Activated naive CD4-positive, alpha-beta T cell treated with anti-CD3 and anti-CD28 coated beads, Interleukin-2, amount 50 U/mL, for 72 hours (primary cell): ENCODE measurements at regions not wholly inside any gene's neighbourhood (a gene's known extent, or its start where the extent isn't known, plus 50 kb on each side); places are given as distances from the start of the nearest gene placed in this dataset.

Experiments
- ATAC-seq, 2 donors: fragments of 150-1000 bp; cut with Tn5 transposase; 2 replicates each; pipeline ENCODE4 v1.10.0; 2021; ENCODE audit warnings: mild to moderate bottlenecking in 2 of 2, moderate library complexity in 2 of 2
- DNase-seq, 2 donors: peaks; one replicate each; pipeline ENCODE4 v3.0.0; 2021 to 2022; ENCODE audit warnings: low spot score in 2 of 2
- H3K27ac Mint-ChIP-seq, 2 donors: one replicate each; pipeline ENCODE4 v1.8.0; 2022; ENCODE audit warnings: mild to moderate bottlenecking in 2 of 2, mixed read lengths in 2 of 2
- H3K36me3 Mint-ChIP-seq, 2 donors: one replicate each; pipeline ENCODE4 v1.8.0; 2022; ENCODE audit warnings: mixed read lengths in 2 of 2
- H3K9me3 Mint-ChIP-seq, 2 donors: one replicate each; pipeline ENCODE4 v1.8.0; 2022; ENCODE audit warnings: mixed read lengths in 2 of 2

GRCh38 chr6:74657011-74657410, 548.8 kb downstream of the COL12A1 start:
- DNase-seq (no peak), ATAC-seq (no peak)
- no peaks in the 10 kb centered on the region for H3K36me3 Mint-ChIP-seq
- H3K27ac Mint-ChIP-seq, result no peak overlapping the region
- peaks cover 11 to 14% of the 10 kb centered on the region in 2 donors for H3K9me3 Mint-ChIP-seq

- DNase-seq (no peak), ATAC-seq (no peak)
- Mint-ChIP-seq H3K9me3 (peaks cover 11 to 14% of the 10 kb centered on the region in 2 donors), H3K27ac (no peak overlapping the region), H3K36me3 (no peaks in the 10 kb centered on the region)
These were observed 549.4 kb downstream of the COL12A1 start for GRCh38 chr6:74656453-74656852.

- Mint-ChIP-seq H3K36me3 (no peaks in the 10 kb centered on the region), H3K9me3 (peaks cover 8 to 13% of the 10 kb centered on the region in 2 donors), H3K27ac (no peak overlapping the region)
- ATAC-seq (no peak), DNase-seq (no peak)
These were observed 551.6 kb downstream of the COL12A1 start for GRCh38 chr6:74654296-74654695.

- no peak overlapping the region for H3K27ac Mint-ChIP-seq
- H3K9me3 Mint-ChIP-seq, result peaks cover 10 to 20% of the 10 kb centered on the region in 2 donors
These were observed 553.7 kb downstream of the COL12A1 start for GRCh38 chr6:74651948-74652842.

GRCh38 chr6:74650668-74651067, 555.2 kb downstream of the COL12A1 start:
- no peak for ATAC-seq
- Mint-ChIP-seq H3K36me3 (peaks cover 0 to 4% of the 10 kb centered on the region in 2 donors), H3K27ac (no peak overlapping the region), H3K9me3 (peaks cover 11 to 20% of the 10 kb centered on the region in 2 donors)
- no peak for DNase-seq

More at GRCh38 chr6:74651948-74652842, 553.7 kb downstream of the COL12A1 start:
- ATAC-seq (no peak), DNase-seq (no peak)
- H3K36me3 Mint-ChIP-seq, result no peaks in the 10 kb centered on the region

- peaks cover 7 to 17% of the 10 kb centered on the region in 2 donors for H3K9me3 Mint-ChIP-seq
- ATAC-seq, result no peak
- peaks cover 0 to 4% of the 10 kb centered on the region in 2 donors for H3K36me3 Mint-ChIP-seq
- no peak overlapping the region for H3K27ac Mint-ChIP-seq
- no peak for DNase-seq
These were observed 559.4 kb downstream of the COL12A1 start for GRCh38 chr6:74646461-74646860.

GRCh38 chr6:74645108-74645849, 560.6 kb downstream of the COL12A1 start:
- peaks cover 7 to 11% of the 10 kb centered on the region in 2 donors for H3K9me3 Mint-ChIP-seq
- DNase-seq, result no peak
- H3K36me3 Mint-ChIP-seq, result peaks cover 0 to 4% of the 10 kb centered on the region in 2 donors
- no peak overlapping the region for H3K27ac Mint-ChIP-seq
- no peak for ATAC-seq

- ATAC-seq (no peak), DNase-seq (no peak)
- peaks cover 0 to 4% of the 10 kb centered on the region in 2 donors for H3K9me3 Mint-ChIP-seq
- H3K36me3 Mint-ChIP-seq, result peaks cover 0 to 3% of the 10 kb centered on the region in 2 donors
- no peak overlapping the region for H3K27ac Mint-ChIP-seq
These were observed 563.8 kb downstream of the COL12A1 start for GRCh38 chr6:74642101-74642500.

GRCh38 chr6:74638412-74638811, 567.4 kb downstream of the COL12A1 start:
- DNase-seq (no peak), ATAC-seq (no peak)
- no peak overlapping the region for H3K27ac Mint-ChIP-seq
- no peaks in the 10 kb centered on the region for H3K36me3 Mint-ChIP-seq
- peaks cover 0 to 3% of the 10 kb centered on the region in 2 donors for H3K9me3 Mint-ChIP-seq

- DNase-seq (no peak), ATAC-seq (no peak)
- peaks cover 9% of the 10 kb centered on the region in 2 donors for H3K9me3 Mint-ChIP-seq
- H3K36me3 Mint-ChIP-seq, result no peaks in the 10 kb centered on the region
- H3K27ac Mint-ChIP-seq, result no peak overlapping the region
These were observed 573.5 kb downstream of the COL12A1 start for GRCh38 chr6:74632196-74632875.

GRCh38 chr6:74631564-74631963, 574.3 kb downstream of the COL12A1 start:
- no peak overlapping the region for H3K27ac Mint-ChIP-seq
- ATAC-seq (no peak), DNase-seq (no peak)
- H3K36me3 Mint-ChIP-seq, result no peaks in the 10 kb centered on the region
- peaks cover 9% of the 10 kb centered on the region in 2 donors for H3K9me3 Mint-ChIP-seq

- peaks cover 19 to 34% of the 10 kb centered on the region in 2 donors for H3K9me3 Mint-ChIP-seq
- no peaks in the 10 kb centered on the region for H3K36me3 Mint-ChIP-seq
- ATAC-seq, result no peak
- no peak overlapping the region for H3K27ac Mint-ChIP-seq
- DNase-seq, result no peak
These were observed 579.6 kb downstream of the COL12A1 start for GRCh38 chr6:74626288-74626687.

- Mint-ChIP-seq H3K27ac (no peak overlapping the region), H3K36me3 (no peaks in the 10 kb centered on the region)
- no peak for ATAC-seq
These were observed 582.8 kb downstream of the COL12A1 start for GRCh38 chr6:74623027-74623426.

GRCh38 chr6:74611220-74611619, 594.6 kb downstream of the COL12A1 start:
- ATAC-seq (no peak), DNase-seq (no peak)
- Mint-ChIP-seq H3K36me3 (no peaks in the 10 kb centered on the region), H3K9me3 (peaks cover 6 to 8% of the 10 kb centered on the region in 2 donors), H3K27ac (no peak overlapping the region)

More at GRCh38 chr6:74623027-74623426, 582.8 kb downstream of the COL12A1 start:
- peaks cover 24 to 36% of the 10 kb centered on the region in 2 donors for H3K9me3 Mint-ChIP-seq
- DNase-seq, result no peak

GRCh38 chr6:74610352-74610751, 595.5 kb downstream of the COL12A1 start:
- Mint-ChIP-seq H3K9me3 (peaks cover 6 to 8% of the 10 kb centered on the region in 2 donors), H3K36me3 (no peaks in the 10 kb centered on the region), H3K27ac (no peak overlapping the region)
- DNase-seq, result no peak
- ATAC-seq, result no peak

- ATAC-seq (no peak), DNase-seq (no peak)
- Mint-ChIP-seq H3K36me3 (no peaks in the 10 kb centered on the region), H3K27ac (no peak overlapping the region), H3K9me3 (peaks cover 4 to 6% of the 10 kb centered on the region in 2 donors)
These were observed 596.0 kb downstream of the COL12A1 start for GRCh38 chr6:74609871-74610270.

- Mint-ChIP-seq H3K9me3 (no peaks in the 10 kb centered on the region), H3K27ac (no peak overlapping the region), H3K36me3 (no peaks in the 10 kb centered on the region)
- DNase-seq, result no peak
- ATAC-seq, result no peak
These were observed 597.9 kb downstream of the COL12A1 start for GRCh38 chr6:74607934-74608333.
